HepG2 (cell line): ENCODE measurements at regions not wholly inside any gene's neighbourhood (a gene's known extent, or its start where the extent isn't known, plus 50 kb on each side); places are given as distances from the start of the nearest gene placed in this dataset.

Experiments
- ATAC-seq: fragments of 200-7000 bp; cut with Tn5 transposase; 3 replicates; pipeline ENCODE4 v1.9.1; 2020; ENCODE audit warnings: mild to moderate bottlenecking, moderate library complexity
- BruUV-seq: library from RNA; stranded (reverse); fragments of 400-500 nt; replicated peaks from 2 replicates; lab custom pipeline; 2021; lab: Mats Ljungman, UMichigan
- CTCF ChIA-PET: fragments of 300-600 bp; formaldehyde crosslinking; extraction: SDS; loops from one replicate; lab custom pipeline; 2021; ENCODE audit warnings: low total read pairs, inconsistent platforms, low intra/inter-chr PET ratio; lab: Yijun Ruan, JAX
- POLR2A ChIA-PET: fragments of 350-600 bp; sonication (Branson Sonifier 250); formaldehyde crosslinking; loops from one replicate; lab custom pipeline; 2020; ENCODE audit warnings: antibody characterized with exemption, inconsistent platforms; lab: Yijun Ruan, JAX
- DNase-seq: peaks from one replicate; pipeline ENCODE4 v3.0.0-alpha.2; 2015; ENCODE audit warnings: low spot score
- FAIRE-seq: peaks from 3 replicates; lab custom pipeline; 2011; peaks lifted over from hg19 to GRCh38; lab: Jason Lieb, UNC
- H2AFZ ChIP-seq: one replicate; pipeline ENCODE4 v1.6.1; 2011; ENCODE audit warnings: low read length, inconsistent platforms
- H3K27ac ChIP-seq: fragments of 300-600 bp; 3 replicates; pipeline ENCODE4 v1.8.0; 2011; ENCODE audit warnings: mixed run types, mild to moderate bottlenecking, mixed read lengths, low read length, inconsistent platforms; ENCODE audit not compliant: insufficient read depth; ENCODE audit errors: extremely low read length
- H3K27me3 ChIP-seq, 2 experiments: fragments of 200-600 bp in 1 of 2; 2 replicates in 1 of 2; 3 replicates in 1 of 2; pipeline versions ENCODE4 v1.6.0 to v1.8.0; 2011; ENCODE audit warnings: low read length in 2 of 2, mild to moderate bottlenecking in 2 of 2, moderate library complexity in 2 of 2, inconsistent platforms in 1 of 2; ENCODE audit not compliant: insufficient read depth in 2 of 2, control insufficient read depth in 1 of 2
- H3K36me3 ChIP-seq, 2 experiments: fragments of 200-600 bp in 1 of 2; replicated peaks in 1 of 2; 2 replicates in 1 of 2; 3 replicates in 1 of 2; pipeline versions ENCODE4 v1.5.1 to v1.8.0; 2011; ENCODE audit warnings: low read length in 2 of 2, inconsistent platforms in 1 of 2; ENCODE audit not compliant: insufficient read depth in 2 of 2, control insufficient read depth in 1 of 2
- H3K4me1 ChIP-seq: 2 replicates; pipeline ENCODE4 v1.5.1; 2012; ENCODE audit warnings: low read length, inconsistent platforms; ENCODE audit not compliant: insufficient read depth
- H3K4me2 ChIP-seq: 2 replicates; pipeline ENCODE4 v1.6.0; 2011; ENCODE audit warnings: low read depth, low read length, inconsistent platforms
- H3K4me3 ChIP-seq, 3 experiments: fragments of 200-600 bp in 1 of 3; sonication (generic), shearing (Covaris generic) in 1 of 3; replicated peaks in 1 of 3; 2 replicates each; pipeline ENCODE4 v1.5.1; 2011 to 2016; ENCODE audit warnings: low read length in 3 of 3, inconsistent platforms in 2 of 3, low read depth in 2 of 3, mild to moderate bottlenecking in 2 of 3, control low read depth in 1 of 3, mixed read lengths in 1 of 3; ENCODE audit not compliant: insufficient read depth in 1 of 3
- H3K79me2 ChIP-seq: one replicate; pipeline ENCODE4 v1.6.1; 2011; ENCODE audit warnings: low read length, inconsistent platforms; ENCODE audit not compliant: insufficient read depth
- H3K9ac ChIP-seq: 2 replicates; pipeline ENCODE4 v1.6.0; 2011; ENCODE audit warnings: mild to moderate bottlenecking, low read depth, low read length, inconsistent platforms; ENCODE audit not compliant: insufficient read depth
- H3K9me3 ChIP-seq: 2 replicates; pipeline ENCODE4 v1.5.1; 2012; ENCODE audit warnings: mild to moderate bottlenecking, low read length
- H4K20me1 ChIP-seq: 2 replicates; pipeline ENCODE4 v1.6.0; 2011; ENCODE audit warnings: inconsistent platforms, mild to moderate bottlenecking, low read length, moderate library complexity; ENCODE audit not compliant: insufficient read depth
- ATF4 ChIP-seq, 2 experiments: fragments of 450-650 bp in 1 of 2; sonication (generic) in 1 of 2; formaldehyde crosslinking; IDR thresholded peaks; 2 replicates each; pipeline versions ENCODE4 v1.5.0 to v1.8.0; 2020 to 2022; ENCODE audit warnings: mild to moderate bottlenecking in 1 of 2, missing genetic modification reagents in 1 of 2
- CTCF ChIP-seq: sonication (generic); formaldehyde crosslinking; IDR thresholded peaks from 2 replicates; pipeline ENCODE4 v1.5.0; 2020; ENCODE audit warnings: mild to moderate bottlenecking, missing genetic modification reagents, moderate library complexity
- MEIS2 ChIP-seq: sonication (generic); formaldehyde crosslinking; IDR thresholded peaks from 2 replicates; pipeline ENCODE4 v1.9.0; 2021; ENCODE audit warnings: mild to moderate bottlenecking, missing genetic modification reagents
- PAWR ChIP-seq: sonication (generic); formaldehyde crosslinking; IDR thresholded peaks from 2 replicates; pipeline ENCODE4 v1.4.0; 2020; ENCODE audit warnings: missing genetic modification reagents, mild to moderate bottlenecking, borderline replicate concordance
- ZNF136 ChIP-seq: sonication (generic); formaldehyde crosslinking; IDR thresholded peaks from 2 replicates; pipeline ENCODE4 v1.8.1; 2022; ENCODE audit warnings: low read depth, mild to moderate bottlenecking, moderate library complexity, missing genetic modification reagents
- ZNF256 ChIP-seq: sonication (generic); formaldehyde crosslinking; conservative IDR thresholded peaks from 2 replicates; pipeline ENCODE4 v1.4.0; 2020; ENCODE audit warnings: missing genetic modification reagents
- WGBS: methylation state at CpG from one replicate; pipeline ENCODE4 v1.1.6; 2017; ENCODE audit warnings: low lambda C conversion rate; 5-methylcytosine and 5-hydroxymethylcytosine counted together
- in situ Hi-C: cut with HindIII; loops from 2 replicates; pipeline ENCODE4 v1.10.0; 2017; ENCODE audit warnings: low pct_unique_long_range_greater_than_20kb; ENCODE audit not compliant: extremely low pct_ligation_motif_present
- intact Hi-C: fragments of 100-400 bp; cut with micrococcal nuclease; formaldehyde crosslinking; loops from one replicate; pipeline ENCODE4 v1.10.0; 2022; ENCODE audit not compliant: unreplicated experiment
- TF ChIP-seq, protein P1 (sequence below): sonication (generic); formaldehyde crosslinking; IDR thresholded peaks from 2 replicates; pipeline ENCODE4 v1.8.1; 2023; ENCODE audit warnings: mild to moderate bottlenecking, inconsistent platforms, moderate library complexity, missing genetic modification reagents, borderline replicate concordance
- TF ChIP-seq, protein P2 (sequence below): sonication (generic); formaldehyde crosslinking; IDR thresholded peaks from 2 replicates; pipeline ENCODE4 v1.4.0; 2020; ENCODE audit warnings: mild to moderate bottlenecking, missing genetic modification reagents

- BruUV-seq: no TSS peak
- in situ Hi-C loops (no loop called here), intact Hi-C loops (no loop called here)
- no peaks in the 10 kb centered on the region for H3K79me2 ChIP-seq
- no peaks in the 10 kb centered on the region for H3K4me1 ChIP-seq
- ATAC-seq: no peak
- H3K9ac ChIP-seq: no peak overlapping the region
- no peaks in the 10 kb centered on the region for H3K9me3 ChIP-seq
- ChIA-PET POLR2A (no interaction called here), CTCF (no interaction called here)
- no peak overlapping the region for H3K4me3 ChIP-seq
- H3K36me3 ChIP-seq: no peaks in the 10 kb centered on the region
- peaks cover 0 to 13% of the 10 kb centered on the region in 2 experiments; a peak in 2 of 5 replicates for H3K27me3 ChIP-seq
- no peak overlapping the region for H3K4me2 ChIP-seq
- 7% methylated on average over 9 of the region's 9 CpGs for WGBS
- H3K27ac ChIP-seq: no peak overlapping the region
- H4K20me1 ChIP-seq: no peaks in the 10 kb centered on the region
- DNase-seq: no peak
- H2AFZ ChIP-seq: no peak overlapping the region
- no peak for FAIRE-seq
- no peak for TF ChIP-seq ZNF256 (CRISPR knock-in tag)
- TF ChIP-seq, protein P1, sequence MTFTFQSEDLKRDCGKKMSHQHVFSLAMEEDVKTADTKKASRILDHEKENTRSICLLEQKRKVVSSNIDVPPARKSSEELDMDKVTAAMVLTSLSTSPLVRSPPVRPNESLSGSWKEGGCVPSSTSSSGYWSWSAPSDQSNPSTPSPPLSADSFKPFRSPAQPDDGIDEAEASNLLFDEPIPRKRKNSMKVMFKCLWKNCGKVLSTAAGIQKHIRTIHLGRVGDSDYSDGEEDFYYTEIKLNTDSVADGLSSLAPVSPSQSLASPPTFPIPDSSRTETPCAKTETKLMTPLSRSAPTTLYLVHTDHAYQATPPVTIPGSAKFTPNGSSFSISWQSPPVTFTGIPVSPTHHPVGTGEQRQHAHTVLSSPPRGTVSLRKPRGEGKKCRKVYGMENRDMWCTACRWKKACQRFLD: no peak
- no peak for TF ChIP-seq CTCF
- TF ChIP-seq, protein P2, sequence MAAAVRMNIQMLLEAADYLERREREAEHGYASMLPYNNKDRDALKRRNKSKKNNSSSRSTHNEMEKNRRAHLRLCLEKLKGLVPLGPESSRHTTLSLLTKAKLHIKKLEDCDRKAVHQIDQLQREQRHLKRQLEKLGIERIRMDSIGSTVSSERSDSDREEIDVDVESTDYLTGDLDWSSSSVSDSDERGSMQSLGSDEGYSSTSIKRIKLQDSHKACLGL (CRISPR knock-in tag): no peak
- no peak for TF ChIP-seq PAWR
- TF ChIP-seq ATF4 (CRISPR knock-in tag; IDR thresholded peaks at IDR 0.05): no peak
- no peak for TF ChIP-seq MEIS2
- TF ChIP-seq ZNF136 (CRISPR knock-in tag): no peak
Measured at GRCh38 chr10:47067949-47068940, 157.0 kb downstream of the PTPN20 start.
